GM23338 (cell line): ENCODE measurements at regions not wholly inside any gene's neighbourhood (a gene's known extent, or its start where the extent isn't known, plus 50 kb on each side); places are given as distances from the start of the nearest gene placed in this dataset.

Experiments
- ATAC-seq: fragments of 200-7000 bp; cut with Tn5 transposase; 3 replicates; pipeline ENCODE4 v1.9.1; 2020
- DNase-seq: peaks from one replicate; pipeline ENCODE4 v3.0.0-alpha.2; 2015; ENCODE audit warnings: low spot score
- H2AFZ ChIP-seq: fragments of 200-600 bp; sonication (generic); 2 replicates; pipeline ENCODE4 v1.8.0; 2016; ENCODE audit warnings: antibody characterized with exemption, mild to moderate bottlenecking, moderate library complexity
- H3F3A ChIP-seq: fragments of 200-600 bp; sonication (generic); replicated peaks from 2 replicates; pipeline ENCODE4 v1.8.0; 2017; ENCODE audit warnings: antibody characterized with exemption, mixed run types, low read depth
- H3K27ac ChIP-seq: fragments of 200-600 bp; sonication (generic); 2 replicates; pipeline ENCODE4 v1.6.1; 2016; ENCODE audit warnings: low read depth
- H3K27me3 ChIP-seq: fragments of 200-600 bp; sonication (generic); 2 replicates; pipeline ENCODE4 v1.8.0; 2016; ENCODE audit warnings: mild to moderate bottlenecking, mixed run types, moderate library complexity; ENCODE audit not compliant: insufficient read depth
- H3K36me3 ChIP-seq: fragments of 200-600 bp; sonication (generic); 2 replicates; pipeline ENCODE4 v1.8.0; 2016; ENCODE audit warnings: mild to moderate bottlenecking; ENCODE audit not compliant: insufficient read depth
- H3K4me1 ChIP-seq: fragments of 200-600 bp; sonication (generic); 2 replicates; pipeline ENCODE4 v1.8.0; 2016; ENCODE audit warnings: mild to moderate bottlenecking, moderate library complexity; ENCODE audit not compliant: insufficient read depth
- H3K4me2 ChIP-seq: fragments of 200-600 bp; sonication (generic); 2 replicates; pipeline ENCODE4 v1.7.1; 2017; ENCODE audit warnings: mixed run types
- H3K4me3 ChIP-seq: fragments of 200-600 bp; sonication (generic); 2 replicates; pipeline ENCODE4 v1.6.1; 2016; ENCODE audit warnings: mixed run types
- H3K79me2 ChIP-seq: fragments of 200-600 bp; sonication (generic); replicated peaks from 2 replicates; pipeline ENCODE4 v1.8.0; 2017; ENCODE audit warnings: mild to moderate bottlenecking; ENCODE audit not compliant: insufficient read depth
- H3K9me2 ChIP-seq: fragments of 200-600 bp; sonication (generic); 2 replicates; pipeline ENCODE4 v1.8.0; 2017; ENCODE audit not compliant: insufficient read depth
- H4K20me1 ChIP-seq: fragments of 200-600 bp; sonication (generic); replicated peaks from 2 replicates; pipeline ENCODE4 v1.8.0; 2017; ENCODE audit warnings: mild to moderate bottlenecking; ENCODE audit not compliant: insufficient read depth
- H3K27ac Mint-ChIP-seq: 2 replicates; pipeline ENCODE4 v1.8.0; 2020; ENCODE audit warnings: inconsistent platforms, mild to moderate bottlenecking, moderate library complexity, mixed read lengths
- H3K27me3 Mint-ChIP-seq: 3 replicates; pipeline ENCODE4 v1.8.0; 2022; ENCODE audit warnings: low read depth, mild to moderate bottlenecking, moderate library complexity, mixed read lengths, inconsistent platforms; ENCODE audit not compliant: insufficient read depth, poor library complexity
- H3K36me3 Mint-ChIP-seq: 3 replicates; pipeline ENCODE4 v1.8.0; 2021; ENCODE audit warnings: low read depth, mild to moderate bottlenecking, inconsistent platforms, moderate library complexity, mixed read lengths
- H3K4me1 Mint-ChIP-seq: 3 replicates; pipeline ENCODE4 v1.8.0; 2020; ENCODE audit warnings: mild to moderate bottlenecking, inconsistent platforms, mixed read lengths
- H3K4me3 Mint-ChIP-seq: 3 replicates; pipeline ENCODE4 v1.8.0; 2021; ENCODE audit warnings: moderate library complexity, mild to moderate bottlenecking, inconsistent platforms, mixed read lengths
- H3K9me3 Mint-ChIP-seq: 3 replicates; pipeline ENCODE4 v1.8.0; 2020; ENCODE audit warnings: moderate library complexity, mild to moderate bottlenecking, inconsistent platforms, mixed read lengths
- CREB1 ChIP-seq: fragments of 250-450 bp; sonication (Bioruptor Pico); IDR thresholded peaks from 2 replicates; pipeline ENCODE4 v1.5.0; 2020; ENCODE audit warnings: low read depth, mild to moderate bottlenecking, moderate library complexity
- EZH2 ChIP-seq: fragments of 200-600 bp; sonication (generic); IDR thresholded peaks from one replicate; pipeline ENCODE4 v1.8.0; 2017; ENCODE audit warnings: antibody characterized with exemption, mild to moderate bottlenecking, low read depth; ENCODE audit not compliant: unreplicated experiment
- EZH2phosphoT487 ChIP-seq: fragments of 200-600 bp; sonication (generic); IDR thresholded peaks from one replicate; pipeline ENCODE4 v1.8.1; 2018; ENCODE audit warnings: antibody characterized with exemption; ENCODE audit not compliant: unreplicated experiment
- JUNB ChIP-seq: IDR thresholded peaks from one replicate; pipeline ENCODE4 v1.6.1; 2016; ENCODE audit warnings: antibody characterized with exemption; ENCODE audit not compliant: unreplicated experiment
- NANOG ChIP-seq: IDR thresholded peaks from 2 replicates; pipeline ENCODE4 v1.6.1; 2016; ENCODE audit warnings: antibody characterized with exemption, borderline replicate concordance
- POLR2AphosphoS5 ChIP-seq: IDR thresholded peaks from 2 replicates; pipeline ENCODE4 v1.6.1; 2016; ENCODE audit warnings: antibody characterized with exemption, low read depth
- STAT1 ChIP-seq: IDR thresholded peaks from one replicate; pipeline ENCODE4 v1.6.1; 2016; ENCODE audit warnings: antibody characterized with exemption; ENCODE audit not compliant: unreplicated experiment
- ZNF114 ChIP-seq: fragments of 250-450 bp; sonication (Bioruptor Pico); IDR thresholded peaks from 2 replicates; pipeline ENCODE4 v1.5.0; 2020; ENCODE audit warnings: mild to moderate bottlenecking, moderate library complexity
- ZNF331 ChIP-seq: fragments of 250-450 bp; sonication (Bioruptor Pico); IDR thresholded peaks from 2 replicates; pipeline ENCODE4 v1.5.0; 2020; ENCODE audit warnings: low read depth, mild to moderate bottlenecking, moderate library complexity
- TF ChIP-seq, protein P1 (sequence below): IDR thresholded peaks from one replicate; pipeline ENCODE4 v1.6.1; 2018; ENCODE audit warnings: antibody characterized with exemption; ENCODE audit not compliant: unreplicated experiment
- TF ChIP-seq, protein P2 (sequence below): fragments of 250-450 bp; sonication (Bioruptor Pico); IDR thresholded peaks from 2 replicates; pipeline ENCODE4 v1.5.0; 2020; ENCODE audit warnings: mild to moderate bottlenecking, moderate library complexity
- TF ChIP-seq, protein P3 (sequence below), 2 experiments: fragments of 200-600 bp in 1 of 2; sonication (generic) in 1 of 2; conservative IDR thresholded peaks; 2 replicates each; pipeline versions ENCODE4 v1.5.1 to v1.6.1; 2016 to 2017; ENCODE audit warnings: antibody characterized with exemption in 2 of 2, low read depth in 2 of 2, mild to moderate bottlenecking in 2 of 2, moderate library complexity in 1 of 2
- TF ChIP-seq, protein P4 (sequence below): IDR thresholded peaks from 2 replicates; pipeline ENCODE4 v1.6.1; 2016; ENCODE audit warnings: antibody characterized with exemption

DNA sequence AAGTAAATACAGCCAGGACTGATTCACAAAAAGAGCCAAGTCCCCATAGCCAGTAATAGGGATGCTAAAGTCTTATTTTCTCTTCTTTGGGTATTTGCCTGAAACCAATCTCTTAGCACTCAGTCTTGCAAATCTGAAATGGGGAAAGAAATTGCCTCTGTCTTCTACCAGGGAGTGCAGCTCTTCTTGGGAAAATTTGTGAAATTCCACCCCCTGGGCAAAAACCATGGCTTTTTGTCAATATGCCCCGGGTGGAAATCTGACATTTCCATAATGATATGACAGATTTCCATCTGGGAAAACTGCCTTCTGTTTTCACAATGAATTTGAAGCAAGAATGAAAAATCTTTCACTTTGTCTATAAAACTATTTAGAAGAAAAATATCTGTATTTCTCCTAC, 628.1 kb downstream of the BCL11A start:
- Histone ChIP-seq H3K4me3 (no peak overlapping the region), H3K36me3 (no peaks in the 10 kb centered on the region)

More for the DNA sequence above, 628.1 kb downstream of the BCL11A start:
- H3K4me1 Mint-ChIP-seq: peaks cover 17% of the 10 kb centered on the region
- Histone ChIP-seq H3F3A (no peaks in the 10 kb centered on the region), H2AFZ (no peak overlapping the region), H3K79me2 (no peaks in the 10 kb centered on the region), H3K4me1 (no peaks in the 10 kb centered on the region), H3K4me2 (no peak overlapping the region), H4K20me1 (no peaks in the 10 kb centered on the region), H3K27ac (no peak overlapping the region), H3K27me3 (no peaks in the 10 kb centered on the region), H3K9me2 (peaks cover 8% of the 10 kb centered on the region; the same call in 1 of the 2 replicates)
- no peak for DNase-seq
- no peaks in the 10 kb centered on the region for H3K9me3 Mint-ChIP-seq
- H3K27ac Mint-ChIP-seq: no peak overlapping the region
- H3K27me3 Mint-ChIP-seq: no peaks in the 10 kb centered on the region
- no peak for TF ChIP-seq ZNF331 (CRISPR knock-in tag)
- TF ChIP-seq, protein P1, sequence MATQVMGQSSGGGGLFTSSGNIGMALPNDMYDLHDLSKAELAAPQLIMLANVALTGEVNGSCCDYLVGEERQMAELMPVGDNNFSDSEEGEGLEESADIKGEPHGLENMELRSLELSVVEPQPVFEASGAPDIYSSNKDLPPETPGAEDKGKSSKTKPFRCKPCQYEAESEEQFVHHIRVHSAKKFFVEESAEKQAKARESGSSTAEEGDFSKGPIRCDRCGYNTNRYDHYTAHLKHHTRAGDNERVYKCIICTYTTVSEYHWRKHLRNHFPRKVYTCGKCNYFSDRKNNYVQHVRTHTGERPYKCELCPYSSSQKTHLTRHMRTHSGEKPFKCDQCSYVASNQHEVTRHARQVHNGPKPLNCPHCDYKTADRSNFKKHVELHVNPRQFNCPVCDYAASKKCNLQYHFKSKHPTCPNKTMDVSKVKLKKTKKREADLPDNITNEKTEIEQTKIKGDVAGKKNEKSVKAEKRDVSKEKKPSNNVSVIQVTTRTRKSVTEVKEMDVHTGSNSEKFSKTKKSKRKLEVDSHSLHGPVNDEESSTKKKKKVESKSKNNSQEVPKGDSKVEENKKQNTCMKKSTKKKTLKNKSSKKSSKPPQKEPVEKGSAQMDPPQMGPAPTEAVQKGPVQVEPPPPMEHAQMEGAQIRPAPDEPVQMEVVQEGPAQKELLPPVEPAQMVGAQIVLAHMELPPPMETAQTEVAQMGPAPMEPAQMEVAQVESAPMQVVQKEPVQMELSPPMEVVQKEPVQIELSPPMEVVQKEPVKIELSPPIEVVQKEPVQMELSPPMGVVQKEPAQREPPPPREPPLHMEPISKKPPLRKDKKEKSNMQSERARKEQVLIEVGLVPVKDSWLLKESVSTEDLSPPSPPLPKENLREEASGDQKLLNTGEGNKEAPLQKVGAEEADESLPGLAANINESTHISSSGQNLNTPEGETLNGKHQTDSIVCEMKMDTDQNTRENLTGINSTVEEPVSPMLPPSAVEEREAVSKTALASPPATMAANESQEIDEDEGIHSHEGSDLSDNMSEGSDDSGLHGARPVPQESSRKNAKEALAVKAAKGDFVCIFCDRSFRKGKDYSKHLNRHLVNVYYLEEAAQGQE: no peak
- TF ChIP-seq CREB1 (CRISPR knock-in tag): no peak
- TF ChIP-seq, protein P2, sequence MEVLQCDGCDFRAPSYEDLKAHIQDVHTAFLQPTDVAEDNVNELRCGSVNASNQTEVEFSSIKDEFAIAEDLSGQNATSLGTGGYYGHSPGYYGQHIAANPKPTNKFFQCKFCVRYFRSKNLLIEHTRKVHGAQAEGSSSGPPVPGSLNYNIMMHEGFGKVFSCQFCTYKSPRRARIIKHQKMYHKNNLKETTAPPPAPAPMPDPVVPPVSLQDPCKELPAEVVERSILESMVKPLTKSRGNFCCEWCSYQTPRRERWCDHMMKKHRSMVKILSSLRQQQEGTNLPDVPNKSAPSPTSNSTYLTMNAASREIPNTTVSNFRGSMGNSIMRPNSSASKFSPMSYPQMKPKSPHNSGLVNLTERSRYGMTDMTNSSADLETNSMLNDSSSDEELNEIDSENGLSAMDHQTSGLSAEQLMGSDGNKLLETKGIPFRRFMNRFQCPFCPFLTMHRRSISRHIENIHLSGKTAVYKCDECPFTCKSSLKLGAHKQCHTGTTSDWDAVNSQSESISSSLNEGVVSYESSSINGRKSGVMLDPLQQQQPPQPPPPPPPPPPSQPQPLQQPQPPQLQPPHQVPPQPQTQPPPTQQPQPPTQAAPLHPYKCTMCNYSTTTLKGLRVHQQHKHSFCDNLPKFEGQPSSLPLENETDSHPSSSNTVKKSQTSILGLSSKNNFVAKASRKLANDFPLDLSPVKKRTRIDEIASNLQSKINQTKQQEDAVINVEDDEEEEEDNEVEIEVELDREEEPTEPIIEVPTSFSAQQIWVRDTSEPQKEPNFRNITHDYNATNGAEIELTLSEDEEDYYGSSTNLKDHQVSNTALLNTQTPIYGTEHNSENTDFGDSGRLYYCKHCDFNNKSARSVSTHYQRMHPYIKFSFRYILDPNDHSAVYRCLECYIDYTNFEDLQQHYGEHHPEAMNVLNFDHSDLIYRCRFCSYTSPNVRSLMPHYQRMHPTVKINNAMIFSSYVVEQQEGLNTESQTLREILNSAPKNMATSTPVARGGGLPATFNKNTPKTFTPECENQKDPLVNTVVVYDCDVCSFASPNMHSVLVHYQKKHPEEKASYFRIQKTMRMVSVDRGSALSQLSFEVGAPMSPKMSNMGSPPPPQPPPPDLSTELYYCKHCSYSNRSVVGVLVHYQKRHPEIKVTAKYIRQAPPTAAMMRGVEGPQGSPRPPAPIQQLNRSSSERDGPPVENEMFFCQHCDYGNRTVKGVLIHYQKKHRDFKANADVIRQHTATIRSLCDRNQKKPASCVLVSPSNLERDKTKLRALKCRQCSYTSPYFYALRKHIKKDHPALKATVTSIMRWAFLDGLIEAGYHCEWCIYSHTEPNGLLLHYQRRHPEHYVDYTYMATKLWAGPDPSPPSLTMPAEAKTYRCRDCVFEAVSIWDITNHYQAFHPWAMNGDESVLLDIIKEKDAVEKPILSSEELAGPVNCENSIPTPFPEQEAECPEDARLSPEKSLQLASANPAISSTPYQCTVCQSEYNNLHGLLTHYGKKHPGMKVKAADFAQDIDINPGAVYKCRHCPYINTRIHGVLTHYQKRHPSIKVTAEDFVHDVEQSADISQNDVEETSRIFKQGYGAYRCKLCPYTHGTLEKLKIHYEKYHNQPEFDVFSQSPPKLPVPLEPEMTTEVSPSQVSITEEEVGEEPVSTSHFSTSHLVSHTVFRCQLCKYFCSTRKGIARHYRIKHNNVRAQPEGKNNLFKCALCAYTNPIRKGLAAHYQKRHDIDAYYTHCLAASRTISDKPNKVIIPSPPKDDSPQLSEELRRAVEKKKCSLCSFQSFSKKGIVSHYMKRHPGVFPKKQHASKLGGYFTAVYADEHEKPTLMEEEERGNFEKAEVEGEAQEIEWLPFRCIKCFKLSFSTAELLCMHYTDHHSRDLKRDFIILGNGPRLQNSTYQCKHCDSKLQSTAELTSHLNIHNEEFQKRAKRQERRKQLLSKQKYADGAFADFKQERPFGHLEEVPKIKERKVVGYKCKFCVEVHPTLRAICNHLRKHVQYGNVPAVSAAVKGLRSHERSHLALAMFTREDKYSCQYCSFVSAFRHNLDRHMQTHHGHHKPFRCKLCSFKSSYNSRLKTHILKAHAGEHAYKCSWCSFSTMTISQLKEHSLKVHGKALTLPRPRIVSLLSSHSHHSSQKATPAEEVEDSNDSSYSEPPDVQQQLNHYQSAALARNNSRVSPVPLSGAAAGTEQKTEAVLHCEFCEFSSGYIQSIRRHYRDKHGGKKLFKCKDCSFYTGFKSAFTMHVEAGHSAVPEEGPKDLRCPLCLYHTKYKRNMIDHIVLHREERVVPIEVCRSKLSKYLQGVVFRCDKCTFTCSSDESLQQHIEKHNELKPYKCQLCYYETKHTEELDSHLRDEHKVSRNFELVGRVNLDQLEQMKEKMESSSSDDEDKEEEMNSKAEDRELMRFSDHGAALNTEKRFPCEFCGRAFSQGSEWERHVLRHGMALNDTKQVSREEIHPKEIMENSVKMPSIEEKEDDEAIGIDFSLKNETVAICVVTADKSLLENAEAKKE (CRISPR knock-in tag): no peak
- TF ChIP-seq NANOG: no peak
- TF ChIP-seq ZNF114 (CRISPR knock-in tag): no peak
- no peak for TF ChIP-seq EZH2phosphoT487
- TF ChIP-seq JUNB: no peak
- TF ChIP-seq, protein P3, sequence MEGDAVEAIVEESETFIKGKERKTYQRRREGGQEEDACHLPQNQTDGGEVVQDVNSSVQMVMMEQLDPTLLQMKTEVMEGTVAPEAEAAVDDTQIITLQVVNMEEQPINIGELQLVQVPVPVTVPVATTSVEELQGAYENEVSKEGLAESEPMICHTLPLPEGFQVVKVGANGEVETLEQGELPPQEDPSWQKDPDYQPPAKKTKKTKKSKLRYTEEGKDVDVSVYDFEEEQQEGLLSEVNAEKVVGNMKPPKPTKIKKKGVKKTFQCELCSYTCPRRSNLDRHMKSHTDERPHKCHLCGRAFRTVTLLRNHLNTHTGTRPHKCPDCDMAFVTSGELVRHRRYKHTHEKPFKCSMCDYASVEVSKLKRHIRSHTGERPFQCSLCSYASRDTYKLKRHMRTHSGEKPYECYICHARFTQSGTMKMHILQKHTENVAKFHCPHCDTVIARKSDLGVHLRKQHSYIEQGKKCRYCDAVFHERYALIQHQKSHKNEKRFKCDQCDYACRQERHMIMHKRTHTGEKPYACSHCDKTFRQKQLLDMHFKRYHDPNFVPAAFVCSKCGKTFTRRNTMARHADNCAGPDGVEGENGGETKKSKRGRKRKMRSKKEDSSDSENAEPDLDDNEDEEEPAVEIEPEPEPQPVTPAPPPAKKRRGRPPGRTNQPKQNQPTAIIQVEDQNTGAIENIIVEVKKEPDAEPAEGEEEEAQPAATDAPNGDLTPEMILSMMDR (conservative IDR thresholded peaks at IDR 0.05; ENCODE audit: low read depth in 2 of 2): no peak
- TF ChIP-seq POLR2AphosphoS5: no peak
- TF ChIP-seq EZH2: no peak
- TF ChIP-seq STAT1: no peak
- TF ChIP-seq, protein P4, sequence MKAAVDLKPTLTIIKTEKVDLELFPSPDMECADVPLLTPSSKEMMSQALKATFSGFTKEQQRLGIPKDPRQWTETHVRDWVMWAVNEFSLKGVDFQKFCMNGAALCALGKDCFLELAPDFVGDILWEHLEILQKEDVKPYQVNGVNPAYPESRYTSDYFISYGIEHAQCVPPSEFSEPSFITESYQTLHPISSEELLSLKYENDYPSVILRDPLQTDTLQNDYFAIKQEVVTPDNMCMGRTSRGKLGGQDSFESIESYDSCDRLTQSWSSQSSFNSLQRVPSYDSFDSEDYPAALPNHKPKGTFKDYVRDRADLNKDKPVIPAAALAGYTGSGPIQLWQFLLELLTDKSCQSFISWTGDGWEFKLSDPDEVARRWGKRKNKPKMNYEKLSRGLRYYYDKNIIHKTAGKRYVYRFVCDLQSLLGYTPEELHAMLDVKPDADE: no peak
- no peak for ATAC-seq
- H3K4me3 Mint-ChIP-seq: no peak overlapping the region
- H3K36me3 Mint-ChIP-seq: no peaks in the 10 kb centered on the region
